ENCODE measurements at regions not wholly inside any gene's neighbourhood (a gene's known extent, or its start where the extent isn't known, plus 50 kb on each side); places are given as distances from the start of the nearest gene placed in this dataset.
"Not testable (repeated sequence)": the region's sequence is repeated elsewhere in the genome, so short reads cannot be mapped to it uniquely, and the experiment has no call there.

GRCh38 chrY:21600170-21600569 lies 65.5 kb downstream of the RBMY1A1 start:
- TF ChIP-seq POLR2A (IDR thresholded peaks at IDR 0.05; ENCODE audit: low read length) (no peak), GATA1 (IDR thresholded peaks at IDR 0.05; ENCODE audit: low read depth, low read length) (no peak)
- no peak for DNase-seq

GRCh38 chrY:21601524-21601923 lies 66.8 kb downstream of the RBMY1A1 start:
- DNase-seq, result no peak
- TF ChIP-seq GATA1 (IDR thresholded peaks at IDR 0.05; ENCODE audit: low read depth, low read length), result no peak
- TF ChIP-seq POLR2A (IDR thresholded peaks at IDR 0.05; ENCODE audit: low read length), result no peak

- peak; percentile 1 for DNase-seq
- no peak for TF ChIP-seq POLR2A (IDR thresholded peaks at IDR 0.05; ENCODE audit: low read length)
- TF ChIP-seq GATA1 (IDR thresholded peaks at IDR 0.05; ENCODE audit: low read depth, low read length), result no peak
These were observed 67.9 kb downstream of the RBMY1A1 start for GRCh38 chrY:21602590-21602989.

GRCh38 chrY:21636137-21636536 lies 101.5 kb downstream of the RBMY1A1 start:
- DNase-seq, result no peak
- TF ChIP-seq POLR2A (IDR thresholded peaks at IDR 0.05; ENCODE audit: low read length), result no peak
- no peak for TF ChIP-seq GATA1 (IDR thresholded peaks at IDR 0.05; ENCODE audit: low read depth, low read length)

- TF ChIP-seq GATA1 (IDR thresholded peaks at IDR 0.05; ENCODE audit: low read depth, low read length), result no peak
- no peak for TF ChIP-seq POLR2A (IDR thresholded peaks at IDR 0.05; ENCODE audit: low read length)
- no peak for DNase-seq
These were observed 115.8 kb downstream of the RBMY1A1 start for GRCh38 chrY:21650496-21650895.

- DNase-seq, result not testable (repeated sequence)
These were observed 124.4 kb downstream of the RBMY1A1 start for GRCh38 chrY:21659057-21659456.

GRCh38 chrY:21679590-21679989 lies 144.9 kb downstream of the RBMY1A1 start:
- not testable (repeated sequence) for DNase-seq

- DNase-seq, result not testable (repeated sequence)
These were observed 151.7 kb downstream of the RBMY1A1 start for GRCh38 chrY:21686369-21686768.

- DNase-seq, result not testable (repeated sequence)
These were observed 167.3 kb downstream of the RBMY1A1 start for GRCh38 chrY:21701951-21702350.

- not testable (repeated sequence) for DNase-seq
These were observed 168.2 kb downstream of the RBMY1A1 start for GRCh38 chrY:21702927-21703326.

GRCh38 chrY:21705309-21705708 lies 170.6 kb downstream of the RBMY1A1 start:
- TF ChIP-seq POLR2A (IDR thresholded peaks at IDR 0.05; ENCODE audit: low read length) (no peak), GATA1 (IDR thresholded peaks at IDR 0.05; ENCODE audit: low read depth, low read length) (no peak)
- DNase-seq, result no peak

GRCh38 chrY:21706611-21707010 lies 171.9 kb downstream of the RBMY1A1 start:
- DNase-seq, result peak; percentile 16 to 41

GRCh38 chrY:21735489-21736060 lies 158.8 kb downstream of the RBMY1D start:
- not testable (repeated sequence) for DNase-seq

- not testable (repeated sequence) for DNase-seq
These were observed 149.3 kb downstream of the RBMY1D start for GRCh38 chrY:21744998-21745397.

- not testable (repeated sequence) for DNase-seq
These were observed 134.1 kb downstream of the RBMY1D start for GRCh38 chrY:21760243-21760642.

- not testable (repeated sequence) for DNase-seq
These were observed 126.5 kb downstream of the RBMY1D start for GRCh38 chrY:21767824-21768223.

GRCh38 chrY:21782174-21782860 lies 112.0 kb downstream of the RBMY1D start:
- DNase-seq, result not testable (repeated sequence)

All from erythroblast (primary cell).